ENCODE measurements at regions not wholly inside any gene's neighbourhood (a gene's known extent, or its start where the extent isn't known, plus 50 kb on each side); places are given as distances from the start of the nearest gene placed in this dataset.
"Not testable (repeated sequence)": the region's sequence is repeated elsewhere in the genome, so short reads cannot be mapped to it uniquely, and the experiment has no call there.

DNA sequence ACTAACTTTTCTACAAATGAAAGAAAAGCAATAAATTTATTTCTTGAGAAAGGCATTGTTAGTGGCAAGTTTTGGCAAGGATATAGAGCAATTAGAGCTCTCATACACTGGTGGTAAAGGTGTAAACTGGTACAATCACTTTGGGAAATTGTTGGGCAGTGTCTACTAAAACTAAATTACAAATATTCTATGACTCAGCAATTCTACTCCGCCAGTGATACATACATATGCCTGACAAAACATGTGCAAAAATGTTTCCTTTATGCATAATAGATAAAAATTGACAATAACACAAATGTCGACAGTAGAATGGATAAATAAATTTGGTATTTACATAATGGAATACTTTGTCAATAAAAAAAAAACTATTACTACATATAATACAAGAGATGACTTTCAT is 96.3 kb upstream of the SATB2 start:
- TF ChIP-seq POU2F2 (IDR thresholded peaks at IDR 0.05; ENCODE audit: low read depth, low read length) (no peak), TAF1 (IDR thresholded peaks at IDR 0.05; ENCODE audit: low read depth, low read length) (no peak), PAX5 (IDR thresholded peaks at IDR 0.05; ENCODE audit: insufficient read depth, low read length, severe bottlenecking) (no peak), POLR2A (IDR thresholded peaks at IDR 0.05; ENCODE audit: low read depth, low read length) (no peak), SPI1 (IDR thresholded peaks at IDR 0.05; ENCODE audit: low read depth, low read length) (no peak), POLR2AphosphoS5 (IDR thresholded peaks at IDR 0.05; ENCODE audit: low read depth, low read length) (no peak)
- DNase-seq (ENCODE audit: insufficient read length, low spot score), result no peak
- no peak for FAIRE-seq

DNA sequence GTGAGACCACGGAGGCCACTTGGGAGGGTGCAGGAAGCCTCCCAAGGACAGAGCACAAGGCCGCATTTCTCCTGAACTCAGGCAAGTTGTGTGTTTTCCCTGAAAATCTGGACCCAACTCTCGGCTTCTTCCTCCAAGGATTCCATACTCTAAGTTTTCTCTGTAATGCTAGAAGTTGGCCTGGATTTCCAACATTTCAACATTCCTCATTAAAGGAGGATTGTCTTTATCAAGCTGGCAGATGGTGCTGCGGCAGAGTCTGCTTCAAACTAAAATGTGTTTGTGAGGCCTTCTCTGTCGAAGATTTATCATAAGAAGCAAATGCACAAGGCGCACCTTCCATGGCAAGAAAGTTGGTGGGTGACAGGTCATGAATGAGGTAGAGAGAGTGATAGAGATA is 94.4 kb upstream of the SATB2 start:
- FAIRE-seq, result no peak
- no peak for DNase-seq (ENCODE audit: insufficient read length, low spot score)
- TF ChIP-seq POU2F2 (IDR thresholded peaks at IDR 0.05; ENCODE audit: low read depth, low read length), result no peak
- no peak for TF ChIP-seq TAF1 (IDR thresholded peaks at IDR 0.05; ENCODE audit: low read depth, low read length)
- no peak for TF ChIP-seq POLR2AphosphoS5 (IDR thresholded peaks at IDR 0.05; ENCODE audit: low read depth, low read length)
- no peak for TF ChIP-seq SPI1 (IDR thresholded peaks at IDR 0.05; ENCODE audit: low read depth, low read length)
- no peak for TF ChIP-seq POLR2A (IDR thresholded peaks at IDR 0.05; ENCODE audit: low read depth, low read length)
- TF ChIP-seq PAX5 (IDR thresholded peaks at IDR 0.05; ENCODE audit: insufficient read depth, low read length, severe bottlenecking), result no peak

DNA sequence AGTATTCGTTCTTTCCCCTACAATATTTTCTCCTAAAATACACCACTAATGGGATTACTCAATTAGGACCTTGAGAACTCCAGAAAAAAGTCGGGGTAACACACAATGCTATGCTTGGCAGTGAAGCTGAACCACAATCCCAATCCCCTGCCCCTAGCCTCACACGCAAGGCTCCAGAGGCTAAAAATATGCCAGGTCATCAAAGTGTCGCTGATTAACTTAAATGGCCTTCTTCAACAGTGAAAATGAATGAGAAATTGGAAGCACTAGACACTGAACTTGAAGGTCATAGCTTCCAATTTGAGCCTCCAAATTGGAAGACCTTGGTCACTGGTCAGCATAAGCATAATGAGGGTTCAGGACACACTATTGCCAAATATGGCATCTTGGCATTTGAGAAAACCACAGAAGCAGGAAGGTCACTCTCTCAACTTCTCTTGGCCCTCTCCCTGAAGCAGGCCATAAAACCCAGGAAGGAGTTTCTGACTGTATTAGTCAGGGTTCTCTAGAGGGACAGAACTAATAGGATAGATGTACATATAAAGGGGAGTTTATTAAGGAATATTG is 86.0 kb upstream of the SATB2 start:
- FAIRE-seq, result no peak
- no peak for TF ChIP-seq POLR2A (IDR thresholded peaks at IDR 0.05; ENCODE audit: low read depth, low read length)
- TF ChIP-seq PAX5 (IDR thresholded peaks at IDR 0.05; ENCODE audit: insufficient read depth, low read length, severe bottlenecking), result no peak
- no peak for TF ChIP-seq SPI1 (IDR thresholded peaks at IDR 0.05; ENCODE audit: low read depth, low read length)
- no peak for TF ChIP-seq POLR2AphosphoS5 (IDR thresholded peaks at IDR 0.05; ENCODE audit: low read depth, low read length)
- DNase-seq (ENCODE audit: insufficient read length, low spot score), result no peak

DNA sequence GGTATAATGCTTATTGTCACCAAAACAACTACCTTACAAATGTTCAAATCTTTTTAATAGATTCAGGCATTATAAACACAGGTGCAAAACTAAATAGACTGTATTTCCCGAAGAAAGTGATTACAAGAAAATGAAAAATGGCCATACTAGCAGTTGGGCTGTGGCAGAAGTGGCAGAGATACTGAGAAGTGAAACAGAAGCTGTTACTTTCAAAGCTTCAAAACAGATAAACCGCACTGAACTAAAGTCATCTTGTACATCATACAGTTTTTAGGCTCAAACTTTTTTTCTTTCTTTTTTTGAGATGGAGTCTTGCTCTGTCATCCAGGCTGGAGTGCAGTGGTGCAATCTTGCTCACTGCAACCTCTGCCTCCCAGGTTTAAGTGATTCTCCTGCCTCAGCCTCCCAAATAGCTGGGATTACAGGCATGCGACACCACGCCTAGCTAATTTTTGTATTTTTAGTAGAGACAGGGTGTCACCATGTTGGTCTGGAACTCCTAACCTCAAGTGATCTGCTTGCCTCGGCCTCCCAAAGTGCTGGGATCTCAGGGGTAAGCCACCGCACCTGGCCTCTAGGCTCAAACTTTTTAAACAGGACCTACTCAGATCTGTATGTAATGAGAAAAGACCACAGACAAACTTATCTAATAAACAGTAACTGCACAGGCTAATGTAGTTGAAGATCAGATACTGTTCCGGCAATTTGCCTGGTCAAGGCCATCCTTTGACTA is 77.9 kb upstream of the SATB2 start:
- no peak for TF ChIP-seq SPI1 (IDR thresholded peaks at IDR 0.05; ENCODE audit: low read depth, low read length)
- TF ChIP-seq POLR2AphosphoS5 (IDR thresholded peaks at IDR 0.05; ENCODE audit: low read depth, low read length), result no peak
- TF ChIP-seq PAX5 (IDR thresholded peaks at IDR 0.05; ENCODE audit: insufficient read depth, low read length, severe bottlenecking), result no peak
- TF ChIP-seq TAF1 (IDR thresholded peaks at IDR 0.05; ENCODE audit: low read depth, low read length), result no peak
- no peak for TF ChIP-seq POU2F2 (IDR thresholded peaks at IDR 0.05; ENCODE audit: low read depth, low read length)
- TF ChIP-seq POLR2A (IDR thresholded peaks at IDR 0.05; ENCODE audit: low read depth, low read length), result no peak
- FAIRE-seq (no peak), DNase-seq (ENCODE audit: insufficient read length, low spot score) (no peak)

DNA sequence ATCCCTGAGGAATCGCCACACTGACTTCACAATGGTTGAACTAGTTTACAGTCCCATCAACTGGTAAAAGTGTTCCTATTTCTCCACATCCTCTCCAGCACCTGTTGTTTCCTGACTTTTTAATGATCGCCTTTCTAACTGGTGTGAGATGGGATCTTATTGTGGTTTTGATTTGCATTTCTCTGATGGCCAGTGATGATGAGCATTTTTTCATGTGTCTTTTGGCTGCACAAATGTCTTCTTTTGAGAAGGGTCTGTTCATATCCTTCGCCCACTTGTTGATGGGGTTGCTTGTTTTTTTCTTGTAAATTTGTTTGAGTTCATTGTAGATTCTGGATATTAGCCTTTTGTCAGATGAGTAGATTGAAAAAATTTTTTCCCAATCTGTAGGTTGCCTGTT is 76.1 kb upstream of the SATB2 start:
- not testable (repeated sequence) for DNase-seq (ENCODE audit: insufficient read length, low spot score); FAIRE-seq

DNA sequence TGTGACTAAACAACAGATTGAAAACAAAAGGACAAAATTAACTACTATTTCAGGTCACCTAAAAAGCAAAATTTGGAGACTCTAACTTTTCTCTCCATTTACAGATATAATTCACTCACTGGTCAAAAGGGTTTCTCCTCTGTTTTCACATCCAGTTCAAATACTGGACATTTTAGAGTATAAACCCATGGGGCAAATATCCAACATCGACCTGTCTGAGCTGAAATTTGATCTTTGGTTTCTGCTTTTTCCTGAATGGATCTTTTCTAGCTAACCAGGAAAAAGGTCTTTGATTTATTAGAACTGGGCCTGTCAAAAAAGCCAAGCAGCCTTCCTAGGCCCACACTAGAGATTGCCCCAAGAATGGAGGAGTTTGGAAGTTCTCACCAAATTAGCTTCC is 69.3 kb upstream of the SATB2 start:
- DNase-seq (ENCODE audit: insufficient read length, low spot score) (no peak), FAIRE-seq (no peak)
- no peak for TF ChIP-seq TAF1 (IDR thresholded peaks at IDR 0.05; ENCODE audit: low read depth, low read length)
- TF ChIP-seq PAX5 (IDR thresholded peaks at IDR 0.05; ENCODE audit: insufficient read depth, low read length, severe bottlenecking), result no peak
- TF ChIP-seq POLR2A (IDR thresholded peaks at IDR 0.05; ENCODE audit: low read depth, low read length), result no peak
- no peak for TF ChIP-seq SPI1 (IDR thresholded peaks at IDR 0.05; ENCODE audit: low read depth, low read length)
- no peak for TF ChIP-seq POU2F2 (IDR thresholded peaks at IDR 0.05; ENCODE audit: low read depth, low read length)

DNA sequence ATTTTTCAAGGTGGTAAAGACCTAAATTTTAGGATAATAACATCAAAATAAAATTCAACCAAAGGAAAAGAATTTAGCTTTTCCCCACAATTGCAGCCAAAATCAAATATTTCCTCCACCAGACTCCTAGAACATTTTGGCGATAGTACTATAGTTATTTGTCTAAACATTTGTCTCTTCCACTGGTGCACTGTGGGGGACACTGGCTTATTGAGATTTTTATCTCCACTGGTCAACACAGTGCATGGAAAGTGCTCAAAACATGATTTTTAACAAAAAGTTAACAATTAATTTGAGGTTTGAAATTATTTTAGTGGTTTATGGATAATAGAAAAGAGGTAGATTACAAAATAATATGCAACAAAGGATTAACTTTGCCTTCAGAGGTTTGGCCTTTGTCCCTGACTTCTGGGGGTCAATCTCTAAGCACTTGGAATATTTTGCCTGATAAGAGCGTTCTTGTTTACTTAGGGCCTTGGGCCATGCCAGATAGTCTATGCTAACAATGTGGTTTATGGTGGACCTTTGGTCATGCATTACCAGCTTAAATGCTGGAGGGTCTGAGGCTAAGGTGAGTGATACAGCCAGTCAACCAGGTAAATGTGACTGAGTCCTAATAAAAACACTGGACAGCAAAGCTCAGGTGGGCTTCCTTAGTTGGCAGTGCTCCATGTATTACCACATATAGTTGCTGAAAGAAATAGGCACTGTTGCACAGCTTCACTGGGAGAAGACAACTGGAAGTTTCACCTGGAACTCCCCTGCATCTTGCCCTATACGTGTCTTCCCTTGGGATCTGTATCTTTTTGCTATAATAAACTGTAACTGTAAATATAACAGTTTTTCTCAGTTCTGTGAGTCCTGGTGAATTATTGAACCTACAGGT is 67.2 kb upstream of the SATB2 start:
- FAIRE-seq (no peak), DNase-seq (ENCODE audit: insufficient read length, low spot score) (no peak)
- TF ChIP-seq SPI1 (IDR thresholded peaks at IDR 0.05; ENCODE audit: low read depth, low read length), result no peak
- TF ChIP-seq POLR2AphosphoS5 (IDR thresholded peaks at IDR 0.05; ENCODE audit: low read depth, low read length), result no peak
- no peak for TF ChIP-seq PAX5 (IDR thresholded peaks at IDR 0.05; ENCODE audit: insufficient read depth, low read length, severe bottlenecking)
- no peak for TF ChIP-seq POLR2A (IDR thresholded peaks at IDR 0.05; ENCODE audit: low read depth, low read length)
- TF ChIP-seq POU2F2 (IDR thresholded peaks at IDR 0.05; ENCODE audit: low read depth, low read length), result no peak
- no peak for TF ChIP-seq TAF1 (IDR thresholded peaks at IDR 0.05; ENCODE audit: low read depth, low read length)

DNA sequence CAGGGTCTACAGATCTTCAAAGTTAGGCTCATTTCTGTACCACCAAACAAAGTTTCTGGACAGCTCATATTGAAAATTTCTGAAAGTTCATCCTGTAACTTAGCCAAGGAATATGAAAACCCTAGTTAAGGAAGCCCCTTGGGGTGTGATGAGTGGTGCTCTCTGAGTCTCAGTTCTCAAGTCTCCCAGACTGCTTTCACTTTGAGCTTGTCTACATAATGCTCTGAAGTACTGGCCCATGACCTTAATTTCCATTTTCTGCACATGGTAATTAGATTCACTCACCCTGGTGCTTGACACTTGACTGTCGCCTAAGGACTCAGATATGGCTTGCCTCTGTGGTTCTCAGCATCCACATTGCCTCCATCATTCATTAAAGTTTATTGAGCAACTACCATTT is 51.7 kb upstream of the SATB2 start:
- TF ChIP-seq TAF1 (IDR thresholded peaks at IDR 0.05; ENCODE audit: low read depth, low read length), result no peak
- TF ChIP-seq POLR2A (IDR thresholded peaks at IDR 0.05; ENCODE audit: low read depth, low read length), result no peak
- TF ChIP-seq PAX5 (IDR thresholded peaks at IDR 0.05; ENCODE audit: insufficient read depth, low read length, severe bottlenecking), result no peak
- TF ChIP-seq SPI1 (IDR thresholded peaks at IDR 0.05; ENCODE audit: low read depth, low read length), result no peak
- FAIRE-seq, result no peak
- DNase-seq (ENCODE audit: insufficient read length, low spot score), result no peak
